KMS-11 (cell line): ENCODE measurements at regions not wholly inside any gene's neighbourhood (a gene's known extent, or its start where the extent isn't known, plus 50 kb on each side); places are given as distances from the start of the nearest gene placed in this dataset.

Experiments
- H2AFZ ChIP-seq: fragments of 200-600 bp; sonication (generic); 2 replicates; pipeline ENCODE4 v1.6.1; 2016; ENCODE audit warnings: antibody characterized with exemption, mixed run types, low read depth
- H3K27ac ChIP-seq: fragments of 200-600 bp; sonication (generic); 2 replicates; pipeline ENCODE4 v1.6.1; 2016; ENCODE audit warnings: mild to moderate bottlenecking, mixed run types
- H3K27me3 ChIP-seq: fragments of 200-600 bp; sonication (generic); 2 replicates; pipeline ENCODE4 v1.6.1; 2017; ENCODE audit warnings: mild to moderate bottlenecking, low read depth, mixed run types, moderate library complexity; ENCODE audit not compliant: insufficient read depth
- H3K36me3 ChIP-seq: fragments of 200-600 bp; sonication (generic); 2 replicates; pipeline ENCODE4 v1.6.1; 2017; ENCODE audit warnings: mild to moderate bottlenecking, mixed run types; ENCODE audit not compliant: insufficient read depth
- H3K4me1 ChIP-seq: fragments of 200-600 bp; sonication (generic); 2 replicates; pipeline ENCODE4 v1.6.1; 2016; ENCODE audit warnings: mild to moderate bottlenecking, low read depth, mixed run types; ENCODE audit not compliant: poor library complexity, severe bottlenecking
- H3K4me2 ChIP-seq: fragments of 200-600 bp; sonication (generic); 2 replicates; pipeline ENCODE4 v1.7.0; 2016; ENCODE audit warnings: mild to moderate bottlenecking, mixed run types
- H3K4me3 ChIP-seq: fragments of 200-600 bp; sonication (generic); IDR thresholded peaks from 2 replicates; pipeline ENCODE4 v1.6.1; 2017; ENCODE audit warnings: low read depth, low read length, mixed read lengths; ENCODE audit not compliant: insufficient read depth
- H3K79me2 ChIP-seq: fragments of 200-600 bp; sonication (generic); 2 replicates; pipeline ENCODE4 v1.6.1; 2016; ENCODE audit warnings: low read depth, mixed run types; ENCODE audit not compliant: insufficient read depth
- H3K9ac ChIP-seq: fragments of 200-600 bp; sonication (generic); 2 replicates; pipeline ENCODE4 v1.6.1; 2016; ENCODE audit warnings: mild to moderate bottlenecking, mixed run types
- H4K20me1 ChIP-seq: fragments of 200-600 bp; sonication (generic); 2 replicates; pipeline ENCODE4 v1.6.1; 2016; ENCODE audit warnings: mild to moderate bottlenecking, mixed run types; ENCODE audit not compliant: insufficient read depth
- CTCF ChIP-seq: fragments of 200-600 bp; sonication (generic); conservative IDR thresholded peaks from 2 replicates; pipeline ENCODE4 v1.6.1; 2017; ENCODE audit warnings: low read depth, mild to moderate bottlenecking, antibody characterized with exemption, low read length, moderate library complexity, mixed read lengths

GRCh38 chr3:82521657-82522056 is 760.2 kb upstream of the GBE1 start:
- Histone ChIP-seq H3K4me3 (no peak overlapping the region), H3K4me1 (no peaks in the 10 kb centered on the region), H3K27me3 (no peaks in the 10 kb centered on the region), H3K36me3 (no peaks in the 10 kb centered on the region), H3K27ac (no peak overlapping the region), H2AFZ (no peak overlapping the region), H3K9ac (no peak overlapping the region), H4K20me1 (no peaks in the 10 kb centered on the region), H3K79me2 (no peaks in the 10 kb centered on the region), H3K4me2 (no peak overlapping the region)
- no peak for TF ChIP-seq CTCF

- no peak for TF ChIP-seq CTCF
- Histone ChIP-seq H3K79me2 (no peaks in the 10 kb centered on the region), H2AFZ (no peak overlapping the region), H3K27ac (no peak overlapping the region), H3K4me3 (no peak overlapping the region), H3K4me2 (no peak overlapping the region), H3K36me3 (no peaks in the 10 kb centered on the region), H4K20me1 (no peaks in the 10 kb centered on the region), H3K9ac (no peak overlapping the region), H3K27me3 (no peaks in the 10 kb centered on the region), H3K4me1 (no peaks in the 10 kb centered on the region)
Observed at GRCh38 chr3:82520846-82521245, 759.4 kb upstream of the GBE1 start.

GRCh38 chr3:82509951-82510603 is 748.6 kb upstream of the GBE1 start:
- H3K27me3 ChIP-seq: no peaks in the 10 kb centered on the region
- H3K36me3 ChIP-seq: no peaks in the 10 kb centered on the region
- H3K4me1 ChIP-seq: no peaks in the 10 kb centered on the region
- TF ChIP-seq CTCF: no peak
- H3K27ac ChIP-seq: no peak overlapping the region
- H3K9ac ChIP-seq: no peak overlapping the region
- no peak overlapping the region for H2AFZ ChIP-seq
- no peak overlapping the region for H3K4me2 ChIP-seq
- no peaks in the 10 kb centered on the region for H3K79me2 ChIP-seq
- H3K4me3 ChIP-seq: no peak overlapping the region
- H4K20me1 ChIP-seq: no peaks in the 10 kb centered on the region

GRCh38 chr3:82509106-82509842 is 747.8 kb upstream of the GBE1 start:
- TF ChIP-seq CTCF: no peak
- H3K36me3 ChIP-seq: no peaks in the 10 kb centered on the region
- no peak overlapping the region for H3K4me2 ChIP-seq
- no peak overlapping the region for H3K4me3 ChIP-seq
- no peaks in the 10 kb centered on the region for H3K4me1 ChIP-seq
- no peaks in the 10 kb centered on the region for H4K20me1 ChIP-seq
- H3K9ac ChIP-seq: no peak overlapping the region
- H3K27ac ChIP-seq: no peak overlapping the region
- no peaks in the 10 kb centered on the region for H3K79me2 ChIP-seq
- no peaks in the 10 kb centered on the region for H3K27me3 ChIP-seq
- H2AFZ ChIP-seq: no peak overlapping the region
